SK-N-SH treated with all-trans-retinoic acid at 6 μM for 48 hours (cell line): ENCODE measurements at regions not wholly inside any gene's neighbourhood (a gene's known extent, or its start where the extent isn't known, plus 50 kb on each side); places are given as distances from the start of the nearest gene placed in this dataset.
"Not testable (repeated sequence)": the region's sequence is repeated elsewhere in the genome, so short reads cannot be mapped to it uniquely, and the experiment has no call there.

ENCODE experiments used
- ATAC-seq: fragments of 200-7000 bp; cut with Tn5 transposase; 3 replicates; pipeline ENCODE4 v1.9.1; 2020; ENCODE audit warnings: mild to moderate bottlenecking, moderate library complexity
- ARNTL ChIP-seq: fragments of 450-650 bp; formaldehyde crosslinking; IDR thresholded peaks from 2 replicates; pipeline ENCODE4 v1.5.0; 2020; ENCODE audit warnings: low read depth, mild to moderate bottlenecking, moderate library complexity, borderline replicate concordance
- BACH2 ChIP-seq: fragments of 250-450 bp; sonication (Bioruptor Pico); IDR thresholded peaks from 2 replicates; pipeline ENCODE4 v1.9.0; 2021; ENCODE audit warnings: mild to moderate bottlenecking, borderline replicate concordance
- CSDC2 ChIP-seq: fragments of 250-450 bp; sonication (Bioruptor Pico); IDR thresholded peaks from 2 replicates; pipeline ENCODE4 v1.5.0; 2020; ENCODE audit warnings: mild to moderate bottlenecking, moderate library complexity
- ESRRG ChIP-seq: fragments of 250-450 bp; sonication (Bioruptor Pico); IDR thresholded peaks from 2 replicates; pipeline ENCODE4 v1.6.1; 2021; ENCODE audit warnings: mild to moderate bottlenecking
- GLIS3 ChIP-seq: fragments of 250-450 bp; sonication (Bioruptor Pico); IDR thresholded peaks from 2 replicates; pipeline ENCODE4 v1.5.0; 2020; ENCODE audit warnings: mild to moderate bottlenecking, moderate library complexity
- ISL1 ChIP-seq: fragments of 250-450 bp; sonication (Bioruptor Pico); IDR thresholded peaks from 2 replicates; pipeline ENCODE4 v2.1.2; 2022; ENCODE audit warnings: mild to moderate bottlenecking, moderate library complexity
- OSR1 ChIP-seq: fragments of 250-450 bp; sonication (Bioruptor Pico); IDR thresholded peaks from 2 replicates; pipeline ENCODE4 v1.8.0; 2022; ENCODE audit warnings: moderate library complexity, mild to moderate bottlenecking, inconsistent platforms
- PPARA ChIP-seq: fragments of 250-450 bp; sonication (Bioruptor Pico); IDR thresholded peaks from 2 replicates; pipeline ENCODE4 v1.5.0; 2020; ENCODE audit warnings: mild to moderate bottlenecking, borderline replicate concordance
- RARB ChIP-seq: fragments of 250-450 bp; sonication (Bioruptor Pico); IDR thresholded peaks from 2 replicates; pipeline ENCODE4 v1.8.0; 2021; ENCODE audit warnings: mild to moderate bottlenecking, moderate library complexity
- SNAI2 ChIP-seq: fragments of 250-450 bp; sonication (Bioruptor Pico); IDR thresholded peaks from 2 replicates; pipeline ENCODE4 v1.5.0; 2020; ENCODE audit warnings: mild to moderate bottlenecking, moderate library complexity
- TCF4 ChIP-seq: fragments of 250-450 bp; sonication (Bioruptor Pico); IDR thresholded peaks from 2 replicates; pipeline ENCODE4 v1.8.0; 2021; ENCODE audit warnings: mild to moderate bottlenecking, moderate library complexity, borderline replicate concordance
- TOX ChIP-seq: fragments of 250-450 bp; sonication (Bioruptor Pico); IDR thresholded peaks from 2 replicates; pipeline ENCODE4 v1.8.0; 2021; ENCODE audit warnings: mild to moderate bottlenecking, moderate library complexity, borderline replicate concordance
- ZC3H10 ChIP-seq: fragments of 250-450 bp; sonication (Bioruptor Pico); IDR thresholded peaks from 2 replicates; pipeline ENCODE4 v1.5.1; 2021; ENCODE audit warnings: mild to moderate bottlenecking, moderate library complexity
- ZFP3 ChIP-seq: fragments of 250-450 bp; sonication (Bioruptor Pico); IDR thresholded peaks from 2 replicates; pipeline ENCODE4 v1.5.0; 2020; ENCODE audit warnings: mild to moderate bottlenecking, moderate library complexity
- ZFP30 ChIP-seq: fragments of 450-650 bp; formaldehyde crosslinking; IDR thresholded peaks from 2 replicates; pipeline ENCODE4 v1.5.0; 2022; ENCODE audit warnings: mild to moderate bottlenecking, moderate library complexity
- ZNF565 ChIP-seq: fragments of 450-650 bp; formaldehyde crosslinking; conservative IDR thresholded peaks from 2 replicates; pipeline ENCODE4 v1.5.0; 2020; ENCODE audit warnings: low read depth, mild to moderate bottlenecking, moderate library complexity
- ZNF70 ChIP-seq: fragments of 450-650 bp; formaldehyde crosslinking; IDR thresholded peaks from 2 replicates; pipeline ENCODE4 v1.5.0; 2020; ENCODE audit warnings: mild to moderate bottlenecking, moderate library complexity
- ZNF8 ChIP-seq: fragments of 450-650 bp; formaldehyde crosslinking; IDR thresholded peaks from 2 replicates; pipeline ENCODE4 v1.5.0; 2020; ENCODE audit warnings: mild to moderate bottlenecking, moderate library complexity
- TF ChIP-seq, protein P1 (sequence below): fragments of 250-450 bp; sonication (Bioruptor Pico); IDR thresholded peaks from 2 replicates; pipeline ENCODE4 v1.5.0; 2020; ENCODE audit warnings: mild to moderate bottlenecking, moderate library complexity
- TF ChIP-seq, protein P2 (sequence below): fragments of 250-450 bp; sonication (Bioruptor Pico); IDR thresholded peaks from 2 replicates; pipeline ENCODE4 v1.5.1; 2020; ENCODE audit warnings: low read depth, mild to moderate bottlenecking, moderate library complexity
- TF ChIP-seq, protein P3 (sequence below): fragments of 250-450 bp; sonication (Bioruptor Pico); IDR thresholded peaks from 2 replicates; pipeline ENCODE4 v1.5.1; 2021; ENCODE audit warnings: mild to moderate bottlenecking, moderate library complexity
- TF ChIP-seq, protein P4 (sequence below): fragments of 250-450 bp; sonication (Bioruptor Pico); IDR thresholded peaks from 2 replicates; pipeline ENCODE4 v1.8.0; 2021; ENCODE audit warnings: low read depth, mild to moderate bottlenecking, moderate library complexity, borderline replicate concordance

DNA sequence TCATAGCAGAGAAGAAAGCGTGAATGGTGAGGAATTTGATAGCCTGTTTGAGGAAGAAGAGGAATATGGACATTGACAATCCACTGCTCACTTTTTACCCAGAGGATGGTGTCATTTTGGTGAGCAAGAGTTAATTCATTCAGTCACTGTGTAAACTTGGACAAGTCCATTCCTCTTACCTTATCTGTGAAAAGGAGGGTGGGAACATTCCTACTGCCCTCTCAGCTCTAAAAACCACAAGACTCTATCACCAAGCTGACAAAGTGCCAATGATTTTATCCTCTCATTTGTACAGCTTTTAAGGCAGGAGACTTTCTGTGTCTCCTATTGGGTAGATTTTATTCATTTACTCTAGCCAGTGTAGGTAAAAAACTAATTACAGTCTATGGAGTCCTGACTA is 103.8 kb downstream of the LUZP4 start (continued):
- TF ChIP-seq, protein P1, sequence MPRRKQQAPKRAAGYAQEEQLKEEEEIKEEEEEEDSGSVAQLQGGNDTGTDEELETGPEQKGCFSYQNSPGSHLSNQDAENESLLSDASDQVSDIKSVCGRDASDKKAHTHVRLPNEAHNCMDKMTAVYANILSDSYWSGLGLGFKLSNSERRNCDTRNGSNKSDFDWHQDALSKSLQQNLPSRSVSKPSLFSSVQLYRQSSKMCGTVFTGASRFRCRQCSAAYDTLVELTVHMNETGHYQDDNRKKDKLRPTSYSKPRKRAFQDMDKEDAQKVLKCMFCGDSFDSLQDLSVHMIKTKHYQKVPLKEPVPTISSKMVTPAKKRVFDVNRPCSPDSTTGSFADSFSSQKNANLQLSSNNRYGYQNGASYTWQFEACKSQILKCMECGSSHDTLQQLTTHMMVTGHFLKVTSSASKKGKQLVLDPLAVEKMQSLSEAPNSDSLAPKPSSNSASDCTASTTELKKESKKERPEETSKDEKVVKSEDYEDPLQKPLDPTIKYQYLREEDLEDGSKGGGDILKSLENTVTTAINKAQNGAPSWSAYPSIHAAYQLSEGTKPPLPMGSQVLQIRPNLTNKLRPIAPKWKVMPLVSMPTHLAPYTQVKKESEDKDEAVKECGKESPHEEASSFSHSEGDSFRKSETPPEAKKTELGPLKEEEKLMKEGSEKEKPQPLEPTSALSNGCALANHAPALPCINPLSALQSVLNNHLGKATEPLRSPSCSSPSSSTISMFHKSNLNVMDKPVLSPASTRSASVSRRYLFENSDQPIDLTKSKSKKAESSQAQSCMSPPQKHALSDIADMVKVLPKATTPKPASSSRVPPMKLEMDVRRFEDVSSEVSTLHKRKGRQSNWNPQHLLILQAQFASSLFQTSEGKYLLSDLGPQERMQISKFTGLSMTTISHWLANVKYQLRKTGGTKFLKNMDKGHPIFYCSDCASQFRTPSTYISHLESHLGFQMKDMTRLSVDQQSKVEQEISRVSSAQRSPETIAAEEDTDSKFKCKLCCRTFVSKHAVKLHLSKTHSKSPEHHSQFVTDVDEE (CRISPR knock-in tag): no peak
- TF ChIP-seq ZNF8: no peak
- TF ChIP-seq PPARA (CRISPR knock-in tag): no peak
- no peak for TF ChIP-seq ZNF70 (CRISPR knock-in tag)
- TF ChIP-seq, protein P2, sequence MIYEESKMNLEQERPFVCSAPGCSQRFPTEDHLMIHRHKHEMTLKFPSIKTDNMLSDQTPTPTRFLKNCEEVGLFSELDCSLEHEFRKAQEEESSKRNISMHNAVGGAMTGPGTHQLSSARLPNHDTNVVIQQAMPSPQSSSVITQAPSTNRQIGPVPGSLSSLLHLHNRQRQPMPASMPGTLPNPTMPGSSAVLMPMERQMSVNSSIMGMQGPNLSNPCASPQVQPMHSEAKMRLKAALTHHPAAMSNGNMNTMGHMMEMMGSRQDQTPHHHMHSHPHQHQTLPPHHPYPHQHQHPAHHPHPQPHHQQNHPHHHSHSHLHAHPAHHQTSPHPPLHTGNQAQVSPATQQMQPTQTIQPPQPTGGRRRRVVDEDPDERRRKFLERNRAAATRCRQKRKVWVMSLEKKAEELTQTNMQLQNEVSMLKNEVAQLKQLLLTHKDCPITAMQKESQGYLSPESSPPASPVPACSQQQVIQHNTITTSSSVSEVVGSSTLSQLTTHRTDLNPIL (CRISPR knock-in tag): no peak
- no peak for TF ChIP-seq ZFP30
- no peak for TF ChIP-seq GLIS3 (CRISPR knock-in tag)

DNA sequence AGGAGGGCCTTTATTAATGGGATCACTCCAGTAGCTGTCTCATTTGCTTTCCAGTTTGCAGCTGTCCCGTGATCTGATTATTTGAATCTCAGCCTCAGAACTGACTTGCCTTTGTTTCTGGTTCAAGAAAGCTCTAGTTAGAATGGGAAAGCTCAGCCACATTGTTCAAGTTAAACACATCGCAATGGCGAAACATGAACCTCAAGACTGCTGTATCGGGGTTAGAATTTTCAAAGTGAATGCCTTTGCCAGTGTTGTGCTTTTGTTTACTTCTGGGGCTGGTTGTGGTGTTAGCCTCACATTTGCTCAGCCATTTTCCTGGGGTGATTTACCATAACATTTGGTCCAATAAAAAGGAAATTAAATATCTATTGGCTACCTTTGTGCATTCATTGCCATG is 105.3 kb downstream of the LUZP4 start:
- not testable (repeated sequence) for ATAC-seq

DNA sequence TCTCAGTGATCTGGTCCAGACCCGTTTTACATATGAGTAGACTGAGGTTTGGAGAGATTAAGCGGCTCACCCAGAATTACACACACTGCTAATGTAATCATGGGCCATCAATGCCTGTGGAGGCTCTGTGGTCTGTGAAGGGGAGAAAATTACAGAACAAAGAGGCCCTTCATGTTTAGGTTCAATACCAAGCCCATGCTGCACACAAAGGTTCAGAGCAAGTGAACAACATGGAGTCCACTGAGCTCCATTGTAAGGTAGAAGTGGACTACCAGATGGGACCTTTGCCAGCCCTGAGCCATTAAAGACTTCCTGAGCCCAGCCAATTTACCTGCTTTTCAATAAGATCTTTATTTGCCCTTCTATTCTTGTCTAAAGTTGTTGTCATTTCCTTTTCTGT is 109.8 kb downstream of the LUZP4 start:
- ATAC-seq: no peak

DNA sequence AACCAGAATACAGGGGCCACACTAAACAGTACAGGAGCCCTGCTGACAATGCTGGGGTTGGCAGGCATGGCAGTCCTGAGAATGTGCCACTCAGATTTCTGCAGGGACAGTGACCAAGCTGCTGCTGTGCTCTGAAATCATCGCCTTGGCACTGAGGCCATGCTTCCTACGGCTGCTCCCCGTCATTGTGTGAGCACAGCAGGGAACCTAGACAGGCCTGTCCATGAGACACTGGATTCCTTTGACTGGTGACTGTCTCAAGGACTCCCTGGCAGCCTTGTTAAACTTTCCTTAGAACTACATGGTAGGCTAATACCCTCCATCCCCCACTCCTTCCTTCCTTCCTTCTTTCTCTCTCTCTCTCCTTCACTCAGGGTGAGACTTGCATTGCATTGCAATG is 111.4 kb downstream of the LUZP4 start:
- ATAC-seq: no peak
- TF ChIP-seq RARB (CRISPR knock-in tag): no peak
- no peak for TF ChIP-seq ZNF8
- TF ChIP-seq, protein P1 (CRISPR knock-in tag): no peak
- no peak for TF ChIP-seq SNAI2 (CRISPR knock-in tag)
- no peak for TF ChIP-seq ZC3H10 (CRISPR knock-in tag)
- TF ChIP-seq, protein P3, sequence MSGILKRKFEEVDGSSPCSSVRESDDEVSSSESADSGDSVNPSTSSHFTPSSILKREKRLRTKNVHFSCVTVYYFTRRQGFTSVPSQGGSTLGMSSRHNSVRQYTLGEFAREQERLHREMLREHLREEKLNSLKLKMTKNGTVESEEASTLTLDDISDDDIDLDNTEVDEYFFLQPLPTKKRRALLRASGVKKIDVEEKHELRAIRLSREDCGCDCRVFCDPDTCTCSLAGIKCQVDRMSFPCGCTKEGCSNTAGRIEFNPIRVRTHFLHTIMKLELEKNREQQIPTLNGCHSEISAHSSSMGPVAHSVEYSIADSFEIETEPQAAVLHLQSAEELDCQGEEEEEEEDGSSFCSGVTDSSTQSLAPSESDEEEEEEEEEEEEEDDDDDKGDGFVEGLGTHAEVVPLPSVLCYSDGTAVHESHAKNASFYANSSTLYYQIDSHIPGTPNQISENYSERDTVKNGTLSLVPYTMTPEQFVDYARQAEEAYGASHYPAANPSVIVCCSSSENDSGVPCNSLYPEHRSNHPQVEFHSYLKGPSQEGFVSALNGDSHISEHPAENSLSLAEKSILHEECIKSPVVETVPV (CRISPR knock-in tag): no peak

More for the DNA sequence above, 109.8 kb downstream of the LUZP4 start:
- no peak for TF ChIP-seq ESRRG (CRISPR knock-in tag)
- TF ChIP-seq, protein P4, sequence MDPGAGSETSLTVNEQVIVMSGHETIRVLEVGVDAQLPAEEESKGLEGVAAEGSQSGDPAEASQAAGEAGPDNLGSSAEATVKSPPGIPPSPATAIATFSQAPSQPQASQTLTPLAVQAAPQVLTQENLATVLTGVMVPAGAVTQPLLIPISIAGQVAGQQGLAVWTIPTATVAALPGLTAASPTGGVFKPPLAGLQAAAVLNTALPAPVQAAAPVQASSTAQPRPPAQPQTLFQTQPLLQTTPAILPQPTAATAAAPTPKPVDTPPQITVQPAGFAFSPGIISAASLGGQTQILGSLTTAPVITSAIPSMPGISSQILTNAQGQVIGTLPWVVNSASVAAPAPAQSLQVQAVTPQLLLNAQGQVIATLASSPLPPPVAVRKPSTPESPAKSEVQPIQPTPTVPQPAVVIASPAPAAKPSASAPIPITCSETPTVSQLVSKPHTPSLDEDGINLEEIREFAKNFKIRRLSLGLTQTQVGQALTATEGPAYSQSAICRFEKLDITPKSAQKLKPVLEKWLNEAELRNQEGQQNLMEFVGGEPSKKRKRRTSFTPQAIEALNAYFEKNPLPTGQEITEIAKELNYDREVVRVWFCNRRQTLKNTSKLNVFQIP (CRISPR knock-in tag): no peak
- TF ChIP-seq TCF4: no peak
- no peak for TF ChIP-seq GLIS3 (CRISPR knock-in tag)
- TF ChIP-seq ZNF70 (CRISPR knock-in tag): no peak
- no peak for TF ChIP-seq BACH2 (CRISPR knock-in tag)
- TF ChIP-seq ZC3H10 (CRISPR knock-in tag): no peak
- no peak for TF ChIP-seq OSR1 (CRISPR knock-in tag)
- TF ChIP-seq RARB (CRISPR knock-in tag): no peak
- TF ChIP-seq, protein P2 (CRISPR knock-in tag): no peak
- TF ChIP-seq ZFP30: no peak
- no peak for TF ChIP-seq SNAI2 (CRISPR knock-in tag)
- TF ChIP-seq ISL1 (CRISPR knock-in tag): no peak
- TF ChIP-seq ZNF8: no peak
- TF ChIP-seq, protein P3 (CRISPR knock-in tag): no peak
- TF ChIP-seq ARNTL (CRISPR knock-in tag): no peak
- no peak for TF ChIP-seq ZFP3 (CRISPR knock-in tag)
- TF ChIP-seq CSDC2: no peak
- no peak for TF ChIP-seq ZNF565
- no peak for TF ChIP-seq TOX
- TF ChIP-seq, all 23 proteins: peak for 0
